ENCODE measurements at regions not wholly inside any gene's neighbourhood (a gene's known extent, or its start where the extent isn't known, plus 50 kb on each side); places are given as distances from the start of the nearest gene placed in this dataset.

DNA sequence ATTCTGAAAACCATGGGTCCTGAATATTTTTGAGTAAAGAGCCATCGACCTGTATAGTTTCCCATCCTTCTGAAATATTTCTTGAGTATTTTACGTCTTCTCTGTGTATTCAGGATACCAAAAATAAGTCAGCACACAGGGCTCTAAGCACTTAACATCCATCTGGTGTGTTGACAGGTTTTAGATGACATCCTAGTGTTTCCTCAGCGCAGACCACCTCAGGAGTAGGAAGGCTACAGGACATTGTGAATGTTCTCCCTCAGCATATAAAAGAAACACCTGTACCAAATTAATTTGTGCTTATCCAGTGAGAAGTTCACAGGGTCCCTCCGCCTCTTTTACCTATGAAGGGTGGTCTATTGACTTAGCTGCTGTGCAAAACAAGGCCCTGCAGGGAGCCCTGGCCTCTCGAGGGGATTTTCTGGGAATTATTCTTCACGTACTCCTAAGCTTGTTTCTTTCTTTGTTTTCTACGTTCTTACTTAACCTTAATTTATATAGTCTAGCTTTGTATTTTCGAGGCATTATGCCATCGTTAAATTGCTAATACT lies 241.8 kb downstream of the FBXO8 start (continued):
- TF ChIP-seq ATF3 (IDR thresholded peaks at IDR 0.05; ENCODE audit: insufficient read depth, low read depth, low read length) = no peak
- no peak for TF ChIP-seq TBP (IDR thresholded peaks at IDR 0.05; ENCODE audit: low read depth, low read length)
- no peak for TF ChIP-seq RAD21 (IDR thresholded peaks at IDR 0.05 in 1 of 2, conservative IDR thresholded peaks at IDR 0.05 in 1 of 2; ENCODE audit: low read depth in 2 of 2, low read length in 2 of 2)
- no peak for TF ChIP-seq HDAC6 (IDR thresholded peaks at IDR 0.05; ENCODE audit: low read depth, low read length)
- TF ChIP-seq SP1 (IDR thresholded peaks at IDR 0.05; ENCODE audit: low read depth, low read length) = no peak
